ENCODE measurements at regions not wholly inside any gene's neighbourhood (a gene's known extent, or its start where the extent isn't known, plus 50 kb on each side); places are given as distances from the start of the nearest gene placed in this dataset.
A peak's percentile ranks its signal among the peaks of the same experiment; 100 is the strongest.

- peak; percentile 76 for DNase-seq
Measured at GRCh38 chr9:118529210-118529609, 825.0 kb downstream of the TLR4 start.

- DNase-seq = no peak
Measured at GRCh38 chr9:118529624-118530214, 825.5 kb downstream of the TLR4 start.

GRCh38 chr9:118532592-118532991 lies 828.4 kb downstream of the TLR4 start:
- DNase-seq = no peak

GRCh38 chr9:118533101-118533500 lies 828.9 kb downstream of the TLR4 start:
- DNase-seq = peak; percentile 61

GRCh38 chr9:118533850-118534249 lies 829.6 kb downstream of the TLR4 start:
- DNase-seq = no peak

GRCh38 chr9:118536153-118536552 lies 832.0 kb downstream of the TLR4 start:
- DNase-seq = no peak

GRCh38 chr9:118538959-118539358 lies 830.3 kb downstream of the BRINP1 start:
- DNase-seq = peak; percentile 31

GRCh38 chr9:118553465-118553864 lies 815.8 kb downstream of the BRINP1 start:
- no peak for DNase-seq

GRCh38 chr9:118554987-118555386 lies 814.2 kb downstream of the BRINP1 start:
- no peak for DNase-seq

- no peak for DNase-seq
Measured at GRCh38 chr9:118558026-118558425, 811.2 kb downstream of the BRINP1 start.

- no peak for DNase-seq
Measured at GRCh38 chr9:118558891-118559290, 810.3 kb downstream of the BRINP1 start.

- no peak for DNase-seq
Measured at GRCh38 chr9:118561051-118561450, 808.2 kb downstream of the BRINP1 start.

GRCh38 chr9:118563677-118564076 lies 805.6 kb downstream of the BRINP1 start:
- peak; percentile 5 for DNase-seq

GRCh38 chr9:118567861-118568260 lies 801.4 kb downstream of the BRINP1 start:
- DNase-seq = no peak

- DNase-seq = peak; percentile 5
Measured at GRCh38 chr9:118568704-118569103, 800.5 kb downstream of the BRINP1 start.

GRCh38 chr9:118569148-118569547 lies 800.1 kb downstream of the BRINP1 start:
- no peak for DNase-seq

GRCh38 chr9:118570066-118570465 lies 799.2 kb downstream of the BRINP1 start:
- no peak for DNase-seq

GRCh38 chr9:118575341-118576070 lies 793.7 kb downstream of the BRINP1 start:
- DNase-seq = peak; percentile 76

GRCh38 chr9:118577121-118577520 lies 792.1 kb downstream of the BRINP1 start:
- peak; percentile 91 for DNase-seq

GRCh38 chr9:118578467-118578866 lies 790.8 kb downstream of the BRINP1 start:
- peak; percentile 79 for DNase-seq

GRCh38 chr9:118583414-118583813 lies 785.8 kb downstream of the BRINP1 start:
- no peak for DNase-seq

GRCh38 chr9:118586978-118587377 lies 782.3 kb downstream of the BRINP1 start:
- no peak for DNase-seq

- no peak for DNase-seq
Measured at GRCh38 chr9:118594428-118594827, 774.8 kb downstream of the BRINP1 start.

- peak; percentile 55 for DNase-seq
Measured at GRCh38 chr9:118595719-118596305, 773.4 kb downstream of the BRINP1 start.
